Gastrocnemius medialis (tissue), 4 donors: ENCODE measurements at regions not wholly inside any gene's neighbourhood (a gene's known extent, or its start where the extent isn't known, plus 50 kb on each side); places are given as distances from the start of the nearest gene placed in this dataset.

Experiments
- POLR2A ChIP-seq, 2 donors: fragments of 450-650 bp; IDR thresholded peaks; one replicate each; pipeline ENCODE4 v1.6.1; 2017; ENCODE audit warnings: antibody characterized with exemption in 2 of 2, mild to moderate bottlenecking in 2 of 2, moderate library complexity in 2 of 2
- TF ChIP-seq, protein P1 (sequence below), 5 experiments: fragments of 450-650 bp in 3 of 5; fragments of 200-600 bp in 2 of 5; sonication (generic) in 2 of 5; IDR thresholded peaks in 4 of 5; conservative IDR thresholded peaks in 1 of 5; 1 replicate in 4 of 5; 2 replicates in 1 of 5; pipeline ENCODE4 v1.5.1; 2016 to 2019; ENCODE audit warnings: antibody characterized with exemption in 5 of 5, mild to moderate bottlenecking in 3 of 5, moderate library complexity in 3 of 5

DNA sequence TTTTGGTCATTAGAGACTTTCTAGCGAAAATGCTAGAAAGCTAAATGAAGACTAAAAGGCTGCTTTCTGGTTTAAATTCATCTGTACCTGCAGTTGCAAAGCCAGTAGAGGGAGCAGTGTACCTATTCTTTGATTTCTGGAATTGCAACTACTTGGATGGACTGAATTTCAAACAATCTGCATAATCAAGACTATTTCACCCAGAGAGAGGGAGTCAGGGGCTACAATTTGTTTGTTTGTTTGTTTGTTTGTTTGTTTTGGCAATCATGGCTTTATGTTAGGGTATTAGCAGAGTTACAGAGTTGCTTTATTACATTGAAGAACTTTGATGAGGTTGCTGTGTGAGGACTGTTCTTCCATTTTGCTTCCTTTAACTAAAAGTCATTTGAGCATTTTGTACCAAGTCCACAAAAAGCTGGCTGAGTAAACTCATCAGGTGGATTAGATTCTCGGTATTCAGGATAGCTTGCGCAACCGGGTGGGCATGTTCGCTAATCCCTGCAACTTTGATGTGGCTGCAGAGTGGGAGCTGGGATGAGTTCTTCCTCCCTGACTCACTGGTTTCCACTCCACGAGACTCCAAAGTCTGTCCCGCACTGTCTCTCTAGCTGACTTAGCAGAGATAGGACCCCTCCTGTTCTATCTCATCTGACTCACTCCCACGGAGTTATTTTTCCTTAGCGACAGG, 80.0 kb upstream of the TUT7 start:
- TF ChIP-seq, protein P1, sequence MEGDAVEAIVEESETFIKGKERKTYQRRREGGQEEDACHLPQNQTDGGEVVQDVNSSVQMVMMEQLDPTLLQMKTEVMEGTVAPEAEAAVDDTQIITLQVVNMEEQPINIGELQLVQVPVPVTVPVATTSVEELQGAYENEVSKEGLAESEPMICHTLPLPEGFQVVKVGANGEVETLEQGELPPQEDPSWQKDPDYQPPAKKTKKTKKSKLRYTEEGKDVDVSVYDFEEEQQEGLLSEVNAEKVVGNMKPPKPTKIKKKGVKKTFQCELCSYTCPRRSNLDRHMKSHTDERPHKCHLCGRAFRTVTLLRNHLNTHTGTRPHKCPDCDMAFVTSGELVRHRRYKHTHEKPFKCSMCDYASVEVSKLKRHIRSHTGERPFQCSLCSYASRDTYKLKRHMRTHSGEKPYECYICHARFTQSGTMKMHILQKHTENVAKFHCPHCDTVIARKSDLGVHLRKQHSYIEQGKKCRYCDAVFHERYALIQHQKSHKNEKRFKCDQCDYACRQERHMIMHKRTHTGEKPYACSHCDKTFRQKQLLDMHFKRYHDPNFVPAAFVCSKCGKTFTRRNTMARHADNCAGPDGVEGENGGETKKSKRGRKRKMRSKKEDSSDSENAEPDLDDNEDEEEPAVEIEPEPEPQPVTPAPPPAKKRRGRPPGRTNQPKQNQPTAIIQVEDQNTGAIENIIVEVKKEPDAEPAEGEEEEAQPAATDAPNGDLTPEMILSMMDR (IDR thresholded peaks at IDR 0.05 in 4 of 5, conservative IDR thresholded peaks at IDR 0.05 in 1 of 5) = peak; percentile 19 to 67 (median 56)
- TF ChIP-seq POLR2A (IDR thresholded peaks at IDR 0.05) = no peak
